NOMO-1 treated with dmso at 0.1 percent for 144 hours (cell line): ENCODE measurements at regions not wholly inside any gene's neighbourhood (a gene's known extent, or its start where the extent isn't known, plus 50 kb on each side); places are given as distances from the start of the nearest gene placed in this dataset.
"Not testable (repeated sequence)": the region's sequence is repeated elsewhere in the genome, so short reads cannot be mapped to it uniquely, and the experiment has no call there.

Experiments used
- DNase-seq: peaks from one replicate; lab custom pipeline; 2025; ENCODE audit not compliant: unreplicated experiment; lab: John Stamatoyannopoulos, UW

DNA sequence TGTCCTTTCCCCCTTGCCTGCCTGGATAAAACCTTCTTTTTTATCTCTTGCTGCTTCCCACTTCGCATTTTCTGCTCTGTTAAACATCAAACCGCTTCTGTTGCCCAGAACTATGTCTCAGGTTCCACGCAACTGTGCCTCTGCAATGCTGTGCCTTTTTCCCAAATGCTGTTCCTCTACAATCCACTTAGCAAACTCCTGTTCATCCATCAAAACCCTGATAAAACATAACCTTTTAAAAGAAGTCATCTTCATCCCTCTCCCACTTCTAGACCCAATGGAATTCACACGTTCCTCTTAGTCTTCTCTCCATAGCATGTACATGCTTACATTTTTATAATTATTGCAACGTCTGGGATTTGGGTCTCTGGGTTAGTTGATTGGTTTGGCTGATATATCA is 111.9 kb upstream of the RRN3 start:
- DNase-seq: not testable (repeated sequence)

DNA sequence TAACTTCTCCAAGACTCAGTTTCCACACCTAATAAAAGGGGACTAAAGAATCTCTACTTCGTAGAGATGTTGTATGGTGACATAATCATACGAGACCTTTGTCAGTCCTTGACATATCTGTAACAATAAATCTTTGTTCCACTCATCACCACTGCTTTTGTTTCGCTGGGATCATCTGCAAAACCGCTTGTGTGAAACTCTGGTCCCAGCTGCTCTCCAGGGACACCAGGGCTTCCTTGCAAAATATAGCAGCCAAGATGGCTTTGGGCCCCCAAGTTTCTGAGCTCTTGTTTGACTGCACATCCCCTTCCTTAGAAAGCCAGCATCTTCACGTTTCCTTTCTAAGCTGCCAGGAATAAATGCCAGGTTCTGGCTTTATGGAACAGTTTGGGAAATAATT is 110.5 kb upstream of the RRN3 start:
- DNase-seq: not testable (repeated sequence)

DNA sequence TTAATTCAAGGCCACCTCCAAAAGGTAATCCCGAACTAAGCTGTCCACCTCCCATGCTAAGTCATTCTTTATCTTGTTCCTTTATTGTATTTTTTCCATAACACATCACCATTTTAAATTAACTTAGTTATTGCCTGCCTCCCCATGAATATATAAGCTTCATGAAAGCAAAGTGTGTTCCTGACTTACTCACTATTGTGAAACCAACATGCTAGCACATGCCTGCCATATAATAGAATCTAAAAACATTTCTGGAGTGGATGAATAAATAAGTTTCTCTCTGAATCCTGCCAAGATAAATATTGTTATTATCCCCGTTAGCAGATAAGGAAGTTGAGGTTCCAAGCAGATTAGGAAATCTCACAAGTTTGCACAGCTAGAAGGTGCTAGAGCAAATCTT is 98.7 kb upstream of the RRN3 start:
- not testable (repeated sequence) for DNase-seq

DNA sequence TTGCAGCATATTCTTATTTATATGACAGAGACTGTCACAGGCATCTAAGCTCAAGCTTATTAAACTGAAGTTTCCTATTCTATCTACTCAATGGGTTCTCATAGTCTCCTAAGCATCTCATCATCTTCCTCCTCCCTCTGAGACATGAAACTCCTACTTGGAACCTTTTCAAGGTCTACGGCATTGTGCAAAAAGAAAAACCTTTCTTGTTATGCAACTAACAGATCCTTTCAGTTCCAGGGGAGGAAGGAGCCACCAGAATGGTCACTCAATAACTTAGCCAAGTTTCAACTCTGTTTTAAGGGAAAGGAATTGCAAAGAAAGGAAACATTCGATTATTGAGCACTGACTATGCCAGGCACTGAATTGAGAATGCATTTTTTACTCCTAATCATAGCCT is 98.1 kb upstream of the RRN3 start:
- DNase-seq: not testable (repeated sequence)

DNA sequence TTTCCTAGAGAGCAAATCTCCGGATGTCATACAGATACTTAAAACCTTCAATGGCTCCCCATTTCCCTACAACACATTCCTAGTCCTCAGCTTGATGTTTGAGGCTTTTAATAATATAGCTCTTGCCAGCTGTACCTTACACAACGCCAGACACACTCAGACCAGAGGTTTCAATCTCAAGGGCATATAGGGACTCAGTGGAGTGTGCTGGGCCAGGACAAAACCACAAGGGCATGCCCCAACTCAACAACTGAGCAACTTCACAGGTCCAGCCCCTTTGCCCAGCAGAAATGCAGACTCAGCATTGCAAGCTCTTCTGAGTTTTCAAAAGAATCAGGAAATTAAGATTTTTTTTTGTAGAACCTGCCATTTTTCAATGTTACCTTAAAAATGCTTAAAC is 95.4 kb upstream of the RRN3 start:
- not testable (repeated sequence) for DNase-seq
